ENCODE measurements at regions not wholly inside any gene's neighbourhood (a gene's known extent, or its start where the extent isn't known, plus 50 kb on each side); places are given as distances from the start of the nearest gene placed in this dataset.

- H3K27ac ChIP-seq = no peak overlapping the region
- H3K4me2 ChIP-seq (ENCODE audit: low read length) = no peak overlapping the region
These were observed 2891.5 kb downstream of the PCDH9 start for GRCh38 chr13:64338671-64339070.

GRCh38 chr13:64333888-64334287, 2896.2 kb downstream of the PCDH9 start:
- H3K4me2 ChIP-seq (ENCODE audit: low read length) = no peak overlapping the region
- no peaks in the 10 kb centered on the region for H3K79me2 ChIP-seq
- no peaks in the 10 kb centered on the region for H3K27me3 ChIP-seq (ENCODE audit: control insufficient read depth, insufficient read depth, low read length)
- no peak overlapping the region for H3K4me3 ChIP-seq (ENCODE audit: low read depth, low read length)
- H3K9me3 ChIP-seq (ENCODE audit: control insufficient read depth, low read length) = no peaks in the 10 kb centered on the region
- no peak overlapping the region for H3K27ac ChIP-seq
- H2AFZ ChIP-seq = no peak overlapping the region
- H3K36me3 ChIP-seq (ENCODE audit: control insufficient read depth, insufficient read depth, low read length) = no peaks in the 10 kb centered on the region
- no peak overlapping the region for H3K9ac ChIP-seq
- TF ChIP-seq CTCF (IDR thresholded peaks at IDR 0.05) = no peak
- H3K4me1 ChIP-seq = no peaks in the 10 kb centered on the region

More at GRCh38 chr13:64338671-64339070, 2891.5 kb downstream of the PCDH9 start:
- Histone ChIP-seq H3K27me3 (ENCODE audit: control insufficient read depth, insufficient read depth, low read length) (no peaks in the 10 kb centered on the region), H2AFZ (no peak overlapping the region), H3K4me1 (no peaks in the 10 kb centered on the region), H3K79me2 (no peaks in the 10 kb centered on the region), H3K9ac (no peak overlapping the region), H3K4me3 (ENCODE audit: low read depth, low read length) (no peak overlapping the region), H3K9me3 (ENCODE audit: control insufficient read depth, low read length) (no peaks in the 10 kb centered on the region), H3K36me3 (ENCODE audit: control insufficient read depth, insufficient read depth, low read length) (no peaks in the 10 kb centered on the region)
- TF ChIP-seq CTCF (IDR thresholded peaks at IDR 0.05) = no peak

GRCh38 chr13:64332048-64332447, 2898.1 kb downstream of the PCDH9 start:
- Histone ChIP-seq H3K4me1 (no peaks in the 10 kb centered on the region), H3K9me3 (ENCODE audit: control insufficient read depth, low read length) (no peaks in the 10 kb centered on the region), H3K36me3 (ENCODE audit: control insufficient read depth, insufficient read depth, low read length) (no peaks in the 10 kb centered on the region), H3K79me2 (no peaks in the 10 kb centered on the region), H3K4me3 (ENCODE audit: low read depth, low read length) (no peak overlapping the region), H2AFZ (no peak overlapping the region), H3K27me3 (ENCODE audit: control insufficient read depth, insufficient read depth, low read length) (no peaks in the 10 kb centered on the region), H3K27ac (no peak overlapping the region), H3K9ac (no peak overlapping the region), H3K4me2 (ENCODE audit: low read length) (no peak overlapping the region)
- no peak for TF ChIP-seq CTCF (IDR thresholded peaks at IDR 0.05)

- no peaks in the 10 kb centered on the region for H3K9me3 ChIP-seq (ENCODE audit: control insufficient read depth, low read length)
- TF ChIP-seq CTCF (IDR thresholded peaks at IDR 0.05) = no peak
- no peak overlapping the region for H3K9ac ChIP-seq
- H3K4me3 ChIP-seq (ENCODE audit: low read depth, low read length) = no peak overlapping the region
- H3K36me3 ChIP-seq (ENCODE audit: control insufficient read depth, insufficient read depth, low read length) = no peaks in the 10 kb centered on the region
- no peak overlapping the region for H3K4me2 ChIP-seq (ENCODE audit: low read length)
- no peaks in the 10 kb centered on the region for H3K4me1 ChIP-seq
- no peak overlapping the region for H3K27ac ChIP-seq
- no peaks in the 10 kb centered on the region for H3K79me2 ChIP-seq
- no peaks in the 10 kb centered on the region for H3K27me3 ChIP-seq (ENCODE audit: control insufficient read depth, insufficient read depth, low read length)
- no peak overlapping the region for H2AFZ ChIP-seq
These were observed 2902.5 kb downstream of the PCDH9 start for GRCh38 chr13:64327505-64328194.

- H3K9ac ChIP-seq = no peak overlapping the region
- H3K27me3 ChIP-seq (ENCODE audit: control insufficient read depth, insufficient read depth, low read length) = no peaks in the 10 kb centered on the region
- no peak for TF ChIP-seq CTCF (IDR thresholded peaks at IDR 0.05)
These were observed 2898.7 kb upstream of the PCDH20 start for GRCh38 chr13:64314331-64314730.

More at GRCh38 chr13:64314331-64314730, 2898.7 kb upstream of the PCDH20 start:
- Histone ChIP-seq H3K9me3 (ENCODE audit: control insufficient read depth, low read length) (no peaks in the 10 kb centered on the region), H3K4me1 (no peaks in the 10 kb centered on the region), H3K79me2 (no peaks in the 10 kb centered on the region), H3K4me2 (ENCODE audit: low read length) (no peak overlapping the region), H3K36me3 (ENCODE audit: control insufficient read depth, insufficient read depth, low read length) (no peaks in the 10 kb centered on the region), H3K27ac (no peak overlapping the region), H2AFZ (no peak overlapping the region), H3K4me3 (ENCODE audit: low read depth, low read length) (no peak overlapping the region)

Measured in parathyroid adenoma (tissue), 2 donors.